ENCODE measurements at regions not wholly inside any gene's neighbourhood (a gene's known extent, or its start where the extent isn't known, plus 50 kb on each side); places are given as distances from the start of the nearest gene placed in this dataset.
A peak's percentile ranks its signal among the peaks of the same experiment; 100 is the strongest.

DNA sequence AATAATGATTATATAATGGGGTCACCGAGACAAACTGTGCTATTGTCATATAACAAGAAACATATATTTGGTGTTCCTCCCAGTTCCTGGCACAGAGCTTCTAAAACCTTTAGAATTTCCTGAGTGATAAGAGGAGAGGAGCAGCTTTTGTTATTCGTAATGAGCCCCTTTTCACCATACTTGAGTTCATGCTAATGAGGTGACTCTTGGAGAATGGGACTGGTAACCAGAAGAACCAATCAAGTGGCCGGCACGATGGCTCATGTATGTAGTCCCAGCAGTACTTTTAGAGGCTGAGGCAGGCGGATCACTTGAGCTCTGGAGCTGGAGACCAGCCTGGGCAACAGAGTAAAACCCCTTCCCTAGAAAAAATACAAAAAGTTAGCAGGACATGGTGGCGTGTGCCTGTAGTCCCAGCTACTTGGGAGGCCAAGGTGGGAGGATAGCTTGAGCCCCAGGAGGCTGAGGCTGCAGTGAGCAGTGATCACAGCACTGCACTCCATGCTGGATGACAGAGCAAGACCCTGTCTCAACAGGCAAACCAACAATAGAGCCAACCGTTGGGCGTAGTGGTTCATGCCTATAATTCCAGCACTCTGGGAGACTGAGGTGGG is 62.7 kb upstream of the FTH1 start:
- no peak for DNase-seq (ENCODE audit: low read depth)

DNA sequence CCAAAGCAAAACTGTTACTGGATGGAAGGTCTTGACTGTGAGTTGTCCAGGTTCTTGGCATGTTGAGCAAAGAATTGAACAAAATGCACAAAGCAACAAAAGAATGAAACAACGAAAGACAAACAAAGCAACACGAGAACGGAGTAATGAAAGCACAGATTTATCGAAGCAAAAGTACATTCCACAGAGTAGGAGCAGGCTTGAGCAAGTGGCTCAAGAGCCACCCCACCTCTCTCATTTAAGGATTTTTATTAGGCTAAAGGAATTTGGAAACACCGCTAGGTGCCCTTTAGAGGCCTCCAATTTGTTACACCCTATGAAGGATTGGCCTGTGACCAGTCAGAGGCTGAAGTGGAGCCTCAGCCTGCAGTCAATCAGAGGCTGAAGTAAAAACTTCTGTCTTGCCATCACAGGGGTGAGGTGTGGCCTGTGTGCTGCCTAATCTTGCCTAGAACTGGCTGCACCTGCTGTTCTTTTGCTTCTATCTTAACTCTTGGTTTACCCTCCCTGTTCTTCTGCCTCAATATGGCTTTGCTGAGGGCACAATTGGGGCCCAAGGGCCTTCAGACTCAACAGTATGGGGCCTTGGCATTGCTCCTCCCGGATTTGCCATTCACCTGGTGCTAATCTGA is 59.4 kb upstream of the FTH1 start:
- DNase-seq (ENCODE audit: low read depth): no peak

DNA sequence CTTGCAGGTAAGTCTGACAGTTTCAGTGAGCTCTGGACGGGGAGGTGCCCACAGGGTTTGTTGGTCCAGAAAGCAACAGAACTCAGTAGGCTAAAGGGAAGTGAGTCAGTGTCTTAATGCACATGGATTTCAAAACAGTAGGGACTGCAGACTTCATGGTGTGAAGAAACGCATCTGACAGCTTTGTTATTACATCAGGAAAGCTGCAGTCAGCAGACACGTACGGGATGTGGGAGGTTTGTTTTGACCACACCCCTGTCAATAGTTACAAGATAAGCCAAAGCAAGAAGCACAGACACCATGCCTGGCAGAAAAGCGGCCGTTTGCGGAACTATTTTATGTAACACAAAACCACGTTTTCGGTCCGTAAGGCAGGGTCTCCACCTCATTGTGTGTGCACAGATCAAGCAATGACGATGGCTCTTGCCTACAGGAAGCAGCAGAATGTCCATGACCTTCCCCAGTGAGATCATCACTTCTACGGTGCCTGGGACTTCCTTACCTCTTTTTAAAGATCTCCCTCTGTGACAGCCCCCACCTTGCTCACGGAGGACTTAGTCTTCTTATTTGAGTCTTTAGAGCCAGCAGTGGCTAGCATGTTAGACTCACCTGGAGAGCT is 58.2 kb upstream of the FTH1 start:
- DNase-seq (ENCODE audit: low read depth): peak; percentile 94

DNA sequence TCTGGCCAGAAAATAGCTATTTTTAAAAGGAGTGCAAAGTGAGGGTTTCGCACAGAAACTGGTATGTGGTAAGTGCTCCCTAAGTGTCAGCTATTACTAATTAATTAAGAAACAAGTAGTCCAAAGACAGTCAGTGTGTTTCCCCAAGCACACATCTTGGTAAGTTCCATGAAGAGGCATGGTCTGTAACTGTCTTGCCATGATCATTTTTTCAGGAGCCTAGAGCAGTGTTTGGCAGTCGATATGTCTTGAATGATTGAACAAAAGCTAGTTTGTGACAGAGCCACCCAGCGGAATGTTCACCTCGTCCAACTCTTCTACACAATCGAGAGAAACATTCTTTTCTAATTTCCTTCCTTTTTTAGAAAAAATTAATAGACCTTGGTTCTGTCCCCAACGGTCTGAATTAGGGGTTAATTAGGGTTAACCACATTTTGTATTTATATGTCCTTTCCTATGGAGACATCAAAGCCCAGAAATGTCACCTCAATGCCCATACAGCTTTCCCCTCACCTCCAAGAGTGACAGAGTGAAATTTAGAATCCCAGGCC is 57.6 kb upstream of the FTH1 start:
- no peak for DNase-seq (ENCODE audit: low read depth)

DNA sequence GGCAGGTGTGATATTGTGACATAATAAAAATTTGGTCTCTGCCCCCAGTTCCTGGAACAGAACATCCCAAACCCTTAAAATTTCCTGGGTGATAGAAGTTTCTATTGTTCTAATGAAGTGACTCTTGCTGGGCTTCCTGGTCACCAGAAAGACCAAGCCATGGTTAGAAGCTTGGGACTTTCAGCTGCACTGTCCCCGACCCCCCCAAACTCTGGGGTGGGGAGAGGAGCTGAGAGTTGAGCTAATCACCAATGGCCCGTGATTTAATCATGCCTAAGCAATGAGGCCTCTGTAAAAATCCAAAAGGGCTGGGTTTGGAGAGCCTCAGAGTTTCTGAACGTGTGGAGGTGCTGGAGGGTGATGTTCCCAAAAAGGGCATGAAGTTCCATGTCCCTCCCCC is 54.8 kb upstream of the FTH1 start:
- DNase-seq (ENCODE audit: low read depth): no peak

DNA sequence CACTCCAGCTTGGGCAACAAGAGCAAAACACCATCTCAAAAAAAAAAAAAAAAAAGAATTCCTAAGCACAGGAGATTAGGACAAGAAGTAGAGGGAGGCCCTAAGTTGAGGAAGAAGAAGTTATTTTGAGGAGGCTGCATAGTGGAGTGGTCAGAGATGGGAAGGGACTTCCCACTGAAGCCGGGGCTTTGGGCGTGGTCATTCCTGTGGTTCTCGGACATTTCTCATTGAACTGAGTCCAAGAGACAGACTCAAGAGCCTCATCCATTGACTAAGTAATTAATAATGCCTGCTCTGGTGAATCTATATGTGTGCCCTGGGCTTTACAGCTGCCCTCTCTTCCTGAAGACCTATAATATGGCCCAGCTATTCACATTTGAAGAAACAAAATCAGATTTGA is 53.2 kb upstream of the FTH1 start:
- peak; percentile 73 for DNase-seq (ENCODE audit: low read depth)

DNA sequence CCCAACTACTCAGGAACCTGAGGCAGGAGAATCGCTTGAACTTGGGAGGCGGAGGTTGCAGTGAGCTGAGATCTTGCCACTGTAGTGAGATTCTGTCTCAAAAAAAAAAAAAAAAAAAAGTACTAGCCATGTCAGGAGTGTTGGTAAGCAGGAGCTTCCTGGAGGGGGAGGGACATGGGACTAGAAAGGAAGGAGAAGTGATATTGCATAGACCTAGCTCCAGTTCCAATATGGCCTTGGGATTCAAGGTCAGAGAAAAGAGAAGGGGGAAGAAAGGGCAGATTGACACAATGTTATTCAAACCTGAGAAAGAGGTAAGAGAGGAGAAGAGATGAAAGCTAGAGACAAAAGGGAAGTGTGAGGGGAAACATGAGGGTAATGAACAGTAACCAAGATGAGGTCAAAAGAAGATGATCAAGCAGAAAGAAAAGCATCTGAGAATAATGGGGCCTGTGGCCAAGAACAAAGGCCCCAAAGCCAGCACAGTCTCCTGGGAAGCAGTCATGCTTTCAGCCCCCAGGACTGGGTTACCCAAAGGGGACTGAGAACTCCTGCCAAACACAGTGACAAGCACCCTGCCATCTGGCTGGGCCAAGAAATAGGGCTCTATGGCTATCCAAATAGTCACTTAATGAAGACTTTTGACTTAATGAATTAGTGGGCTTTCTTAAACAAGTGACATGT is 51.7 kb upstream of the FTH1 start:
- DNase-seq (ENCODE audit: low read depth): no peak

DNA sequence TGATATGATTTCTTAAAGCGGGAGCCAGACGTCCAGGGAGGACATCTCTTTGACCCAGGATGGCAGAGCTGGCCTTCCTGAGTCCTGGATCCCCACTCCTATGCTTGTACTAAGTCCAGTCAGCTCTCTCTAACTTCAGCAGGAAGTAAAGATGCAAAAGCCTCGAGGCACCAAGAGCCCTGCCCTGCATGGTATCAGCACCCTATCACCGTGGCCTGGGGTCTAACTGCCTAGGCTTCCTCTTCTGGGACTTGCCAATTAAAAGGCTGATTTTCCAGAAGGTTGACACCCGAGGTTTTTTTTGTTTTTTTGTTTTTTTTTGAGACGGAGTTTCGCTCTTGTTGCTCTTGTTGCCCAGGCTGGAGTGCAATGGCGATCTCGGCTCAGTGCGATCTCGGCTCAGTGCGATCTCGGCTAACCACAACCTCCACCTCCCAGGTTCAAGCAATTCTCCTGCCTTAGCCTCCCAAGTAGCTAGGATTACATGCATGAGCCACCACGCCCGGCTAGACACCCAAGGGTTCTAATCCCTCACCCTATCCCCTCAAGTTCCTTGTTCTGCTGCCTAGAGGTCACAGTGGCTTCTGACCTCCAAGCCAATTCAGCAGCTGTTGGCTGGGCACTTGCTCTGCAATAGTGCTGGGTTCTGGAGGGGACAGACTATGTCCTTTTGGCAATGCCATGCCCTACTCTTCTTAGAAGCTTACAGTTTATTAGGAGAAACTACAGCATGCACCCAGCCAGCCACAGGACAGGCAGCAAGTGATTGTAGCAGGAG is 50.6 kb upstream of the FTH1 start:
- DNase-seq (ENCODE audit: low read depth): no peak
